ENCODE measurements at regions not wholly inside any gene's neighbourhood (a gene's known extent, or its start where the extent isn't known, plus 50 kb on each side); places are given as distances from the start of the nearest gene placed in this dataset.

DNA sequence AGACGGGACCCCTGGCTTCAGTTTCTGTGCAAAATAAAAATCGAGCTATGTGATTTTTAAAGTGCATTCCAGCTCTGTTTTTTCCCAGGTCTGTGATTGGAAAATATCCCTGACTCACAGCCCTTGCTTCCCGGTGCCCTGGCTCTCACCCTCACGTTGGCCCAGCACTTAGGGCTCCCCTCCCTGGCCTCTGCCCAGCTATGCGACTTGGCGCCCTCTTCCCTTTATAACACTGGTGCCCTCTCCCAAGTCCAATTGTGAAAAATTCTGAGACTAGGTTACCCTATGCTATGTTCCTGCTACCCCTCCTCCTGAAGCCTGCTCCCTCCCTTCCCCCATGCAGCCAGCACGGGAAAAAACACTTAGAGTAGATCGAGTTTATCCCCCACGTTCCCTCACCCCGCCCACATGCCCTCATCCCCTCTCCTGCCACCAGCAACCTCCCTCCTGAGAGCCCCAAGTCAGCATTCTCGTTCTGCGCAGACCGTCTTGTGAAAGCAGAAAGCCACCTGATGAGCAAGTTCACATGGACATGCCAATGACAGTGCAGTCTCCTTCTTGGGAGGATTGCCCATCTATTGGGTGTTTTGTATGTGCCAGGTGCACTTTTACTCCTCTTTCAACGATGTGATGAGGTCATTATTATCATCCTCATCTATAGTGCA is 228.8 kb downstream of the VAPA start:
- no peak for DNase-seq (ENCODE audit: low read depth in 1 of 2, low spot score in 1 of 2)
- H3K4me3 ChIP-seq (replicated peaks; ENCODE audit: insufficient read depth, low read length): no peak overlapping the region
- H3K27ac ChIP-seq (replicated peaks): no peak overlapping the region
- no peak for TF ChIP-seq POLR2AphosphoS5 (IDR thresholded peaks at IDR 0.05; ENCODE audit: low read depth)
- no peaks in the 10 kb centered on the region for H3K27me3 ChIP-seq (ENCODE audit: insufficient read depth, poor library complexity, severe bottlenecking)

- no peak overlapping the region for H3K4me3 ChIP-seq (replicated peaks; ENCODE audit: insufficient read depth, low read length)
- H3K27ac ChIP-seq (replicated peaks): no peak overlapping the region
- DNase-seq (ENCODE audit: low read depth in 1 of 2, low spot score in 1 of 2): no peak
- H3K27me3 ChIP-seq (ENCODE audit: insufficient read depth, poor library complexity, severe bottlenecking): no peaks in the 10 kb centered on the region
- no peak for TF ChIP-seq POLR2AphosphoS5 (IDR thresholded peaks at IDR 0.05; ENCODE audit: low read depth)
- TF ChIP-seq GABPA (IDR thresholded peaks at IDR 0.05; ENCODE audit: low read depth): no peak
- TF ChIP-seq, protein P1, sequence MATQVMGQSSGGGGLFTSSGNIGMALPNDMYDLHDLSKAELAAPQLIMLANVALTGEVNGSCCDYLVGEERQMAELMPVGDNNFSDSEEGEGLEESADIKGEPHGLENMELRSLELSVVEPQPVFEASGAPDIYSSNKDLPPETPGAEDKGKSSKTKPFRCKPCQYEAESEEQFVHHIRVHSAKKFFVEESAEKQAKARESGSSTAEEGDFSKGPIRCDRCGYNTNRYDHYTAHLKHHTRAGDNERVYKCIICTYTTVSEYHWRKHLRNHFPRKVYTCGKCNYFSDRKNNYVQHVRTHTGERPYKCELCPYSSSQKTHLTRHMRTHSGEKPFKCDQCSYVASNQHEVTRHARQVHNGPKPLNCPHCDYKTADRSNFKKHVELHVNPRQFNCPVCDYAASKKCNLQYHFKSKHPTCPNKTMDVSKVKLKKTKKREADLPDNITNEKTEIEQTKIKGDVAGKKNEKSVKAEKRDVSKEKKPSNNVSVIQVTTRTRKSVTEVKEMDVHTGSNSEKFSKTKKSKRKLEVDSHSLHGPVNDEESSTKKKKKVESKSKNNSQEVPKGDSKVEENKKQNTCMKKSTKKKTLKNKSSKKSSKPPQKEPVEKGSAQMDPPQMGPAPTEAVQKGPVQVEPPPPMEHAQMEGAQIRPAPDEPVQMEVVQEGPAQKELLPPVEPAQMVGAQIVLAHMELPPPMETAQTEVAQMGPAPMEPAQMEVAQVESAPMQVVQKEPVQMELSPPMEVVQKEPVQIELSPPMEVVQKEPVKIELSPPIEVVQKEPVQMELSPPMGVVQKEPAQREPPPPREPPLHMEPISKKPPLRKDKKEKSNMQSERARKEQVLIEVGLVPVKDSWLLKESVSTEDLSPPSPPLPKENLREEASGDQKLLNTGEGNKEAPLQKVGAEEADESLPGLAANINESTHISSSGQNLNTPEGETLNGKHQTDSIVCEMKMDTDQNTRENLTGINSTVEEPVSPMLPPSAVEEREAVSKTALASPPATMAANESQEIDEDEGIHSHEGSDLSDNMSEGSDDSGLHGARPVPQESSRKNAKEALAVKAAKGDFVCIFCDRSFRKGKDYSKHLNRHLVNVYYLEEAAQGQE (IDR thresholded peaks at IDR 0.05; ENCODE audit: insufficient replicate concordance, low read depth): no peak
- TF ChIP-seq SPI1 (IDR thresholded peaks at IDR 0.05; ENCODE audit: borderline replicate concordance, low read depth): no peak
- TF ChIP-seq, protein P2, sequence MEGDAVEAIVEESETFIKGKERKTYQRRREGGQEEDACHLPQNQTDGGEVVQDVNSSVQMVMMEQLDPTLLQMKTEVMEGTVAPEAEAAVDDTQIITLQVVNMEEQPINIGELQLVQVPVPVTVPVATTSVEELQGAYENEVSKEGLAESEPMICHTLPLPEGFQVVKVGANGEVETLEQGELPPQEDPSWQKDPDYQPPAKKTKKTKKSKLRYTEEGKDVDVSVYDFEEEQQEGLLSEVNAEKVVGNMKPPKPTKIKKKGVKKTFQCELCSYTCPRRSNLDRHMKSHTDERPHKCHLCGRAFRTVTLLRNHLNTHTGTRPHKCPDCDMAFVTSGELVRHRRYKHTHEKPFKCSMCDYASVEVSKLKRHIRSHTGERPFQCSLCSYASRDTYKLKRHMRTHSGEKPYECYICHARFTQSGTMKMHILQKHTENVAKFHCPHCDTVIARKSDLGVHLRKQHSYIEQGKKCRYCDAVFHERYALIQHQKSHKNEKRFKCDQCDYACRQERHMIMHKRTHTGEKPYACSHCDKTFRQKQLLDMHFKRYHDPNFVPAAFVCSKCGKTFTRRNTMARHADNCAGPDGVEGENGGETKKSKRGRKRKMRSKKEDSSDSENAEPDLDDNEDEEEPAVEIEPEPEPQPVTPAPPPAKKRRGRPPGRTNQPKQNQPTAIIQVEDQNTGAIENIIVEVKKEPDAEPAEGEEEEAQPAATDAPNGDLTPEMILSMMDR (IDR thresholded peaks at IDR 0.05; ENCODE audit: insufficient read depth, low read length): no peak
Observed at GRCh38 chr18:10143596-10143995, 229.8 kb downstream of the VAPA start.

DNA sequence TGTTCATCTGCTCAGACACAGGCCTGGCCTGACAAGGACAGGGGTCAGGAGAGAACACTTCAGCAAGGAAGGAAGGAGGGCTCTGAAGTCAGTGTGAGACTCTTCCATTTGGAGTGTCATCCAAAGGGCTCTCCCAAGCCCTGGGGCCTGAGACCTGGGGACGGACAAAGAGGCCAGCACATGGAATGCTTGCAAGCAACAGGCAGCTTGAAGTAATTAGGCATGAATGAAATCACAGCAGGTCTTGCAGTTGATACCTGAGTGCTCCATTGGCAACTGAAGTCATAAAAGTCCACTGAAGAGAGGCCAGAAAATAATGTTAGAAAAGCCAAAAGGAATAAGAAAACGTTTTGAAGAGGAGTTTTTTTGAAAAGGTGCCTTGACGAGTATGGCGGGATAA is 231.7 kb downstream of the VAPA start:
- H3K4me3 ChIP-seq (replicated peaks; ENCODE audit: insufficient read depth, low read length): no peak overlapping the region
- H3K27me3 ChIP-seq (ENCODE audit: insufficient read depth, poor library complexity, severe bottlenecking): no peaks in the 10 kb centered on the region
- no peak for DNase-seq (ENCODE audit: low read depth in 1 of 2, low spot score in 1 of 2)
- H3K27ac ChIP-seq (replicated peaks): no peak overlapping the region
- TF ChIP-seq, protein P1 (IDR thresholded peaks at IDR 0.05; ENCODE audit: insufficient replicate concordance, low read depth): no peak
- TF ChIP-seq SPI1 (IDR thresholded peaks at IDR 0.05; ENCODE audit: borderline replicate concordance, low read depth): no peak
- TF ChIP-seq, protein P2 (IDR thresholded peaks at IDR 0.05; ENCODE audit: insufficient read depth, low read length): no peak
- TF ChIP-seq GABPA (IDR thresholded peaks at IDR 0.05; ENCODE audit: low read depth): no peak
- TF ChIP-seq POLR2AphosphoS5 (IDR thresholded peaks at IDR 0.05; ENCODE audit: low read depth): no peak

GRCh38 chr18:10147226-10147625 is 233.4 kb downstream of the VAPA start:
- H3K27ac ChIP-seq (replicated peaks): no peak overlapping the region
- no peak overlapping the region for H3K4me3 ChIP-seq (replicated peaks; ENCODE audit: insufficient read depth, low read length)
- TF ChIP-seq, protein P2 (IDR thresholded peaks at IDR 0.05; ENCODE audit: insufficient read depth, low read length): no peak
- TF ChIP-seq GABPA (IDR thresholded peaks at IDR 0.05; ENCODE audit: low read depth) (no peak), SPI1 (IDR thresholded peaks at IDR 0.05; ENCODE audit: borderline replicate concordance, low read depth) (no peak), POLR2AphosphoS5 (IDR thresholded peaks at IDR 0.05; ENCODE audit: low read depth) (no peak)
- TF ChIP-seq, protein P1 (IDR thresholded peaks at IDR 0.05; ENCODE audit: insufficient replicate concordance, low read depth): no peak
- DNase-seq (ENCODE audit: low read depth in 1 of 2, low spot score in 1 of 2): no peak
- no peaks in the 10 kb centered on the region for H3K27me3 ChIP-seq (ENCODE audit: insufficient read depth, poor library complexity, severe bottlenecking)

Measured in HL-60 (cell line).